ENCODE measurements at regions not wholly inside any gene's neighbourhood (a gene's known extent, or its start where the extent isn't known, plus 50 kb on each side); places are given as distances from the start of the nearest gene placed in this dataset.

DNA sequence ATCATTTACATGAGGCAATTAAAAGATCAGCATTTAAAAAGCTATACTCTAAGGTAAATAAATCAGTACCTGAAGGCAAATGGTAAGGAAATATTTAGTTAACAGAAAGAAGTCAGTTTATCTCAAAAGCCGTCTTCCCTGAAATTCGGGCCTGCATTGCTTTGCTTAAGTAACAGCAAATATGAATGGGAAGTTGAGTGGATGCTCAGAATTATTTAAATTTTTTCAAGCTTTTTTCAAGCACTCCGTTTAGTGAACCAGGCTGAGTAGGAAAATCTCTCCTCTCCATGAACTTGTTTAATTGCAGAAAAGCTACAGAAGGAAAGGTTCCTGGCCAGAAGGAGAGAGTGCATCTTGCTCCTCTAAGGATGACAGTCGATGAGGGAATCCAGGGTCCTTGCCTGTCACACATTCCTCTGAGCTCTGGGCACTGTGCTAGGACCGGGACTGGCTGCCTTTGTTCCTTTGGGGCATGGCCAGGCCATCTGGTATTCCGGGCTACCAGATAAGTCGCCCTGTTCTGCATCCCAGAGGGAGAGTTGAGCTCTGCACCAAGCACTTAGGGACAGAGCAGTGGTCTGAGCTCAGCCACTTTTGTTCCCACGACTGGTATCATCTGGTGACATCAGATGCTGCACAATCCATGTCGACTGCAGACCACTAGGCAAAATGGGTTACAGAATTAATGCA lies 77.6 kb downstream of the RIN2 start:
- no peaks in the 10 kb centered on the region for H3K9me2 ChIP-seq (ENCODE audit: insufficient read depth, low read length)
- H3K9me3 ChIP-seq (ENCODE audit: low read length) = no peaks in the 10 kb centered on the region
- H3K4me2 ChIP-seq (ENCODE audit: low read length) = no peak overlapping the region
- no peak overlapping the region for H3K27ac ChIP-seq (ENCODE audit: low read depth, low read length, poor library complexity, severe bottlenecking)
- H3K4me3 ChIP-seq (ENCODE audit: low read depth, low read length, poor library complexity, severe bottlenecking) = no peak overlapping the region
- DNase-seq (ENCODE audit: low spot score) = no peak
- H3K36me3 ChIP-seq (ENCODE audit: insufficient read depth, low read length) = no peaks in the 10 kb centered on the region
- no peaks in the 10 kb centered on the region for H3K4me1 ChIP-seq (ENCODE audit: insufficient read depth, low read length, poor library complexity, severe bottlenecking)
- TF ChIP-seq CTCF (conservative IDR thresholded peaks at IDR 0.05; ENCODE audit: low read length) (no peak), EZH2phosphoT487 (IDR thresholded peaks at IDR 0.05; ENCODE audit: borderline replicate concordance, low read depth, low read length) (no peak)
- no peak overlapping the region for H2AFZ ChIP-seq (ENCODE audit: low read length)
- no peaks in the 10 kb centered on the region for H3K79me2 ChIP-seq (ENCODE audit: insufficient read depth, low read depth, low read length)
- intact Hi-C loops (cut with micrococcal nuclease; ENCODE audit: unreplicated experiment) = no loop called here
- POLR2A ChIA-PET = no interaction called here
- BruUV-seq (replicated peaks) = no TSS peak
- H4K20me1 ChIP-seq (ENCODE audit: insufficient read depth, low read length) = no peaks in the 10 kb centered on the region
- CTCF ChIA-PET (ENCODE audit: unreplicated experiment) = no interaction called here

DNA sequence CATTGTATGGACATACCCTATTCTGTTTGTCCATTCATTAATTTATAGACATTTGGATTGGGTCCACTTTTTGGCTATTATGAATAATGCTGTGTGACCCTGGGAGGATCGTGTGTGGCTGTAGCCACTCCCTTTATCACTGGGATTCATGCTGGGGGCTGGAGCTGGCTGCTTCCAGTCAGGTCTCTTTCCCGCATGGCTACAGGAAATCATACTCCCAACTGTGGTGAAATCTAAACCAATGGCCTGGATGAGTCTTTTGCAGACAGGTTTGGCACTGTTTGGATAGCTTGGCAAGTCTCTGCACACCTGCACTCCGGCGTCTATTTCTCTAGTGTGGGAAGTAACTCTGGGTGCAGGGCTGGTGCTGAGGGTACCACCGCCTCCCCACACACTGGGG lies 80.4 kb downstream of the RIN2 start:
- no peaks in the 10 kb centered on the region for H3K79me2 ChIP-seq (ENCODE audit: insufficient read depth, low read depth, low read length)
- H3K4me2 ChIP-seq (ENCODE audit: low read length) = no peak overlapping the region
- H4K20me1 ChIP-seq (ENCODE audit: insufficient read depth, low read length) = no peaks in the 10 kb centered on the region
- no peak overlapping the region for H2AFZ ChIP-seq (ENCODE audit: low read length)
- H3K9me2 ChIP-seq (ENCODE audit: insufficient read depth, low read length) = no peaks in the 10 kb centered on the region
- H3K27ac ChIP-seq (ENCODE audit: low read depth, low read length, poor library complexity, severe bottlenecking) = no peak overlapping the region
- no peak for DNase-seq (ENCODE audit: low spot score)
- H3K9me3 ChIP-seq (ENCODE audit: low read length) = no peaks in the 10 kb centered on the region
- ChIA-PET CTCF (ENCODE audit: unreplicated experiment) (no interaction called here), POLR2A (no interaction called here)
- BruUV-seq (replicated peaks) = no TSS peak
- H3K36me3 ChIP-seq (ENCODE audit: insufficient read depth, low read length) = no peaks in the 10 kb centered on the region
- H3K4me1 ChIP-seq (ENCODE audit: insufficient read depth, low read length, poor library complexity, severe bottlenecking) = no peaks in the 10 kb centered on the region
- no peak overlapping the region for H3K4me3 ChIP-seq (ENCODE audit: low read depth, low read length, poor library complexity, severe bottlenecking)
- TF ChIP-seq CTCF (conservative IDR thresholded peaks at IDR 0.05; ENCODE audit: low read length) = no peak
- no peak for TF ChIP-seq EZH2phosphoT487 (IDR thresholded peaks at IDR 0.05; ENCODE audit: borderline replicate concordance, low read depth, low read length)
- intact Hi-C loops (cut with micrococcal nuclease; ENCODE audit: unreplicated experiment) = no loop called here

- no peaks in the 10 kb centered on the region for H4K20me1 ChIP-seq (ENCODE audit: insufficient read depth, low read length)
- H3K4me1 ChIP-seq (ENCODE audit: insufficient read depth, low read length, poor library complexity, severe bottlenecking) = no peaks in the 10 kb centered on the region
- H3K36me3 ChIP-seq (ENCODE audit: insufficient read depth, low read length) = no peaks in the 10 kb centered on the region
- intact Hi-C loops (cut with micrococcal nuclease; ENCODE audit: unreplicated experiment) = no loop called here
- DNase-seq (ENCODE audit: low spot score) = no peak
- POLR2A ChIA-PET = no interaction called here
- H3K79me2 ChIP-seq (ENCODE audit: insufficient read depth, low read depth, low read length) = no peaks in the 10 kb centered on the region
- no peak overlapping the region for H3K4me3 ChIP-seq (ENCODE audit: low read depth, low read length, poor library complexity, severe bottlenecking)
- no peak overlapping the region for H3K4me2 ChIP-seq (ENCODE audit: low read length)
- no peak for TF ChIP-seq CTCF (conservative IDR thresholded peaks at IDR 0.05; ENCODE audit: low read length)
- TF ChIP-seq EZH2phosphoT487 (IDR thresholded peaks at IDR 0.05; ENCODE audit: borderline replicate concordance, low read depth, low read length) = no peak
- no peak overlapping the region for H3K27ac ChIP-seq (ENCODE audit: low read depth, low read length, poor library complexity, severe bottlenecking)
- no peaks in the 10 kb centered on the region for H3K9me3 ChIP-seq (ENCODE audit: low read length)
- BruUV-seq (replicated peaks) = no TSS peak
- CTCF ChIA-PET (ENCODE audit: unreplicated experiment) = no interaction called here
- no peaks in the 10 kb centered on the region for H3K9me2 ChIP-seq (ENCODE audit: insufficient read depth, low read length)
- no peak overlapping the region for H2AFZ ChIP-seq (ENCODE audit: low read length)
Observed at GRCh38 chr20:19839053-19839452, 81.0 kb downstream of the RIN2 start.
